ENCODE measurements at regions not wholly inside any gene's neighbourhood (a gene's known extent, or its start where the extent isn't known, plus 50 kb on each side); places are given as distances from the start of the nearest gene placed in this dataset.

GRCh38 chr10:4409319-4409718, 416.7 kb upstream of the AKR1E2 start:
- TF ChIP-seq CTCF (IDR thresholded peaks at IDR 0.05 in 8 of 11, conservative IDR thresholded peaks at IDR 0.05 in 3 of 11) (no peak), POLR2A (IDR thresholded peaks at IDR 0.05) (no peak), POLR2AphosphoS5 (IDR thresholded peaks at IDR 0.05) (no peak)
